ENCODE measurements at regions not wholly inside any gene's neighbourhood (a gene's known extent, or its start where the extent isn't known, plus 50 kb on each side); places are given as distances from the start of the nearest gene placed in this dataset.

DNA sequence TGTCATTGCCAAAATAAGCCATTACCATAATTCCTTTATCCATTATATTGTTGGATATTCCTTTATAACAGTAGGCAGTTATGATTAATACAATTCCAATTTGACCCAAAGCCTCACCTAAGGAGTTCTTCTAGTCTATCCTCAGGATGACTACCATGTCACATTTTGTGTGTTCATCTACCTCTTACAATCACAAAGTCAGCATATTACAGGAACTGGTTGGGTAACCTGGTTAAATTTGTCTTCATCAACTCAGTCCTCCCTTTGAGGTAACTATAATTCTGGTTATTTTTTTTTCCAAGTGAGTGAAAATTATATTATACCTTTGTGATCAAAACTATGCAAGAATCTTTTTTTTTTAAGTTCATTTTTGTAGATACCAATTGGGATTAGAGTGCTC, 540.5 kb downstream of the BTBD3 start:
- no peak overlapping the region for H3K4me3 ChIP-seq (replicated peaks in 1 of 3)
- TF ChIP-seq, protein P1, sequence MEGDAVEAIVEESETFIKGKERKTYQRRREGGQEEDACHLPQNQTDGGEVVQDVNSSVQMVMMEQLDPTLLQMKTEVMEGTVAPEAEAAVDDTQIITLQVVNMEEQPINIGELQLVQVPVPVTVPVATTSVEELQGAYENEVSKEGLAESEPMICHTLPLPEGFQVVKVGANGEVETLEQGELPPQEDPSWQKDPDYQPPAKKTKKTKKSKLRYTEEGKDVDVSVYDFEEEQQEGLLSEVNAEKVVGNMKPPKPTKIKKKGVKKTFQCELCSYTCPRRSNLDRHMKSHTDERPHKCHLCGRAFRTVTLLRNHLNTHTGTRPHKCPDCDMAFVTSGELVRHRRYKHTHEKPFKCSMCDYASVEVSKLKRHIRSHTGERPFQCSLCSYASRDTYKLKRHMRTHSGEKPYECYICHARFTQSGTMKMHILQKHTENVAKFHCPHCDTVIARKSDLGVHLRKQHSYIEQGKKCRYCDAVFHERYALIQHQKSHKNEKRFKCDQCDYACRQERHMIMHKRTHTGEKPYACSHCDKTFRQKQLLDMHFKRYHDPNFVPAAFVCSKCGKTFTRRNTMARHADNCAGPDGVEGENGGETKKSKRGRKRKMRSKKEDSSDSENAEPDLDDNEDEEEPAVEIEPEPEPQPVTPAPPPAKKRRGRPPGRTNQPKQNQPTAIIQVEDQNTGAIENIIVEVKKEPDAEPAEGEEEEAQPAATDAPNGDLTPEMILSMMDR (IDR thresholded peaks at IDR 0.05), result no peak
- TF ChIP-seq POLR2A (IDR thresholded peaks at IDR 0.05), result no peak
- DNase-seq, result no peak
- no peaks in the 10 kb centered on the region for H3K27me3 ChIP-seq
- H3K27ac ChIP-seq, result no peak overlapping the region
- no peaks in the 10 kb centered on the region for H3K9me3 ChIP-seq
- H3K4me1 ChIP-seq, result no peaks in the 10 kb centered on the region
- H3K36me3 ChIP-seq, result no peaks in the 10 kb centered on the region
- intact Hi-C loops (cut with DNase I), result no loop called here

DNA sequence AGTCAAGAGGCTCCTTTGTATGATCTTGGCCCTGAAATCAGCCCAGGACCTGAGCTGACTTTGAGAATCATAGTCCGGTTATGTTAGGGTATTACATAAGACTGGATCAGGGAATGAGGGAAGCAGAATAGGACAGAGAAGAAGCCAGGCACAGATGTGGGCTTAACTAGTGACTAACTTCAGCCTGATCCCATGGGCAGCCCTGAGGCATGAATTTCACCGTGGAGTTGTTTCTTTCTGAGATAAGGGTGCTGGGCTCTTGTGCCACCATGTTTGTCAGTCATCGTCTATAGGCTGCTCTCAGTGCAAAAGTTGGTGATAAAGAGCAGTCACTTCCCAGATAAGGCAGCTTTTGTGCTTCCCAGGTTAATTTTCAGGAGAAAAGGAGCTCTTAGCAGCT, 544.7 kb upstream of the SPTLC3 start:
- WGBS, 2 donors, result 82 to 95% methylated on average over 3 of the region's 3 CpGs
- H3K27me3 ChIP-seq, result no peaks in the 10 kb centered on the region
- H3K27ac ChIP-seq, result no peak overlapping the region
- H3K9me3 ChIP-seq, result no peaks in the 10 kb centered on the region
- no peaks in the 10 kb centered on the region for H3K36me3 ChIP-seq
- intact Hi-C loops (cut with DNase I), result no loop called here
- TF ChIP-seq POLR2A (IDR thresholded peaks at IDR 0.05), result no peak
- TF ChIP-seq, protein P1 (IDR thresholded peaks at IDR 0.05), result no peak
- H3K4me1 ChIP-seq, result no peaks in the 10 kb centered on the region
- DNase-seq, result no peak
- no peak overlapping the region for H3K4me3 ChIP-seq (replicated peaks in 1 of 3)

DNA sequence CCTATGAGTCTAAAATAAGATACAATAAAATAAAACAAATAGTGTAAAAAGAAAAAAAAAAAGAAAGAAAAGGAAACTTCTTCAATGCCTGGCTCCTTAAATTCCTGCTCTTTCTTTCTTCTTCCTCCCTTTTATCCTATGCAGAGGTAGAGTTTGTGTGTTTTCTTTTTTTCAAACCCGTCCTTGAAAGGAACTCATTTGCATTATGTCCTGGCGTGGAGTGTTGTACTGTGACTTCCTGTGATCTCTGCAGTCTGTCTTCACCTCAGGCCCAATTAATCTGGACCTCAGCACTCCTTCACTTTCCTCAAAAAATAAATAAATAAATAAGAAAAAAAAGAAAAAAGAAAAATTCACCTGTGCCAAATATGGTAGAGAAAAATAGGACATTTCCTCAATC, 541.9 kb upstream of the SPTLC3 start:
- TF ChIP-seq, protein P1 (IDR thresholded peaks at IDR 0.05), result no peak
- TF ChIP-seq POLR2A (IDR thresholded peaks at IDR 0.05), result no peak
- WGBS, 2 donors, result 47 to 63% methylated on average over 2 of the region's 2 CpGs
- intact Hi-C loops (cut with DNase I), result no loop called here
- no peak for DNase-seq
- Histone ChIP-seq H3K27ac (no peak overlapping the region), H3K27me3 (no peaks in the 10 kb centered on the region), H3K4me1 (no peaks in the 10 kb centered on the region), H3K9me3 (no peaks in the 10 kb centered on the region), H3K4me3 (replicated peaks in 1 of 3) (no peak overlapping the region), H3K36me3 (no peaks in the 10 kb centered on the region)

DNA sequence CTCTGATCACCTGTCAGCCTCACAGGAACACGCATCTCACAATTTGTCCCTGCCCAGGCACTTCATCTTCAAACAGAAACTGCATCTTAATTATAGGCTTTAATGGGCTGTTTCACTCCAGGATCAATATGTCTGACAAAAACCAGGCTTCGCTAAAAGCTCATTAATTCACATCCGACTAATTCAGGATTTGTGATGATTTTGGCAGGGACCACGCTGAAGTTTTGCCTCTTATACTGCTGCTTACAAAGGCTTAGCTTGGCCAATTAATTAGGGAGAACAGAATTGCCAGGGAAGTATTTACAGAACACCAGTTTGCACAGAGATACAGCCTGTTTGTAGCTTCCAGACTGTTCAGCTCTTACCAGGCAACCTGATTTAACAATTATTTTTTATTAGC, 541.0 kb upstream of the SPTLC3 start:
- Histone ChIP-seq H3K4me3 (replicated peaks in 1 of 3) (no peak overlapping the region), H3K27ac (no peak overlapping the region), H3K27me3 (no peaks in the 10 kb centered on the region), H3K9me3 (no peaks in the 10 kb centered on the region), H3K4me1 (no peaks in the 10 kb centered on the region), H3K36me3 (no peaks in the 10 kb centered on the region)
- WGBS, 2 donors, result 73 to 80% methylated on average over 4 of the region's 4 CpGs
- intact Hi-C loops (cut with DNase I), result no loop called here
- TF ChIP-seq, protein P1 (IDR thresholded peaks at IDR 0.05), result no peak
- no peak for TF ChIP-seq POLR2A (IDR thresholded peaks at IDR 0.05)
- no peak for DNase-seq

DNA sequence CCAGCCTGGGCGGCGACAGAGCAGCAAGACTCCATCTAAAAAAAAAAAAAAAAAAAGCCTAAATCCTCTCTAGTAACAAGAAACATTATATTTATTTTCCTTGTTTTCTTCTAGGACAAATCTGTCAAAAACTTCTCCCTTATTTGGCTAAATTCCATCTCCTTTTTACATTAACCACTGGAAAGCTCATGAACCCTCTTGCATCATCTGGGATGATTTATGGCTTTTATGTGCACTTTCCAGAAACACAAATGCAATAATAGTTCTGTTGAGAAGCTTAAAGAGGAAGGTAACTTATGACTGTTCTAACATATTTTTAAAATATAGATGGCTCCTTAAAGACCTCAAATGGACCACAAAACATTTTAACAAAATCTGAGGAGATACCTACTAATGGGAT, 526.1 kb upstream of the SPTLC3 start:
- Histone ChIP-seq H3K36me3 (no peaks in the 10 kb centered on the region), H3K4me1 (no peaks in the 10 kb centered on the region), H3K27me3 (no peaks in the 10 kb centered on the region), H3K27ac (no peak overlapping the region), H3K4me3 (replicated peaks in 1 of 3) (no peak overlapping the region), H3K9me3 (no peaks in the 10 kb centered on the region)
- no peak for TF ChIP-seq POLR2A (IDR thresholded peaks at IDR 0.05)
- intact Hi-C loops (cut with DNase I), result no loop called here
- 94 to 95% methylated on average over 2 of the region's 2 CpGs for WGBS, 2 donors
- DNase-seq, result no peak

DNA sequence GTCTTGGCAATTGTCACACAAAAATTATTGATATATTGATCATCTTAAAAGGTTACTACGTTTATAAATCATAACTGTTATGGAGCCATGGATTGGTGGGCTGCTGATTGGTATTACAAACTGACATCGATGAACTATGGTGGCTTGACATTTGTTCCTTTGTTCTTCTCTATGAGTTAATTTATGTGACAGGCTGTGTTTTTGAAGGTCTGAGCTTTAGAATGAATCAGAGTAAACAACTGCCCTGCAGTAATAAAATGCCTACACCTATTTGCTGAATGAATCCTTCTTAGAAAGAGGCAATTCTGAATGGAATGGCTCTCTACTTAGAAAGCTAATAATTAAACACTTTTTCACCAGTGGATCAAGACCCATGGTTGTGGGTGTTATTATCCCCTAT, 506.3 kb upstream of the SPTLC3 start:
- 78 to 80% methylated on average over 2 of the region's 2 CpGs for WGBS, 2 donors
- H3K4me3 ChIP-seq (replicated peaks in 1 of 3), result no peak overlapping the region
- H3K36me3 ChIP-seq, result no peaks in the 10 kb centered on the region
- intact Hi-C loops (cut with DNase I), result no loop called here
- H3K4me1 ChIP-seq, result no peaks in the 10 kb centered on the region
- no peak for DNase-seq
- no peak for TF ChIP-seq POLR2A (IDR thresholded peaks at IDR 0.05)
- TF ChIP-seq, protein P1 (IDR thresholded peaks at IDR 0.05), result no peak
- H3K27ac ChIP-seq, result no peak overlapping the region
- H3K27me3 ChIP-seq, result no peaks in the 10 kb centered on the region
- H3K9me3 ChIP-seq, result no peaks in the 10 kb centered on the region
